HG03520 (cell line): ENCODE measurements at regions not wholly inside any gene's neighbourhood (a gene's known extent, or its start where the extent isn't known, plus 50 kb on each side); places are given as distances from the start of the nearest gene placed in this dataset.

Source experiments
- ATAC-seq: cut with Tn5 transposase; IDR thresholded peaks from one replicate; pipeline ENCODE4 v1.9.1; 2021; ENCODE audit warnings: mild to moderate bottlenecking, moderate library complexity; ENCODE audit not compliant: unreplicated experiment

GRCh38 chr5:143511736-143512135, 108.2 kb upstream of the NR3C1 start:
- no peak for ATAC-seq

GRCh38 chr5:143509758-143510221, 106.3 kb upstream of the NR3C1 start:
- peak; percentile 95 for ATAC-seq

- ATAC-seq = no peak
These were observed 103.5 kb upstream of the NR3C1 start for GRCh38 chr5:143506836-143507552.

- no peak for ATAC-seq
These were observed 102.4 kb upstream of the NR3C1 start for GRCh38 chr5:143505934-143506333.

GRCh38 chr5:143505354-143505753, 101.9 kb upstream of the NR3C1 start:
- ATAC-seq = no peak

GRCh38 chr5:143501310-143502044, 98.0 kb upstream of the NR3C1 start:
- ATAC-seq = no peak

GRCh38 chr5:143499480-143500114, 96.1 kb upstream of the NR3C1 start:
- ATAC-seq = no peak

- no peak for ATAC-seq
These were observed 95.3 kb upstream of the NR3C1 start for GRCh38 chr5:143498821-143499220.

- ATAC-seq = no peak
These were observed 94.3 kb upstream of the NR3C1 start for GRCh38 chr5:143497749-143498148.

- no peak for ATAC-seq
These were observed 93.5 kb upstream of the NR3C1 start for GRCh38 chr5:143496943-143497342.

GRCh38 chr5:143495821-143496275, 92.4 kb upstream of the NR3C1 start:
- ATAC-seq = no peak

- ATAC-seq = no peak
These were observed 91.6 kb upstream of the NR3C1 start for GRCh38 chr5:143495110-143495509.

GRCh38 chr5:143494595-143494994, 91.1 kb upstream of the NR3C1 start:
- ATAC-seq = no peak

- no peak for ATAC-seq
These were observed 90.7 kb upstream of the NR3C1 start for GRCh38 chr5:143494162-143494561.

GRCh38 chr5:143492783-143493182, 89.3 kb upstream of the NR3C1 start:
- no peak for ATAC-seq

GRCh38 chr5:143491646-143492045, 88.2 kb upstream of the NR3C1 start:
- ATAC-seq = no peak

- no peak for ATAC-seq
These were observed 84.9 kb upstream of the NR3C1 start for GRCh38 chr5:143488381-143488780.

- ATAC-seq = no peak
These were observed 81.1 kb upstream of the NR3C1 start for GRCh38 chr5:143484601-143485000.

- ATAC-seq = no peak
These were observed 78.4 kb upstream of the NR3C1 start for GRCh38 chr5:143481697-143482531.

GRCh38 chr5:143480001-143480400, 76.5 kb upstream of the NR3C1 start:
- ATAC-seq = no peak

GRCh38 chr5:143479394-143479793, 75.9 kb upstream of the NR3C1 start:
- no peak for ATAC-seq
